KBM-7 (cell line): ENCODE measurements at regions not wholly inside any gene's neighbourhood (a gene's known extent, or its start where the extent isn't known, plus 50 kb on each side); places are given as distances from the start of the nearest gene placed in this dataset.

ENCODE experiments used
- DNase-seq: peaks from one replicate; pipeline ENCODE4 v3.0.0-alpha.2; 2015
- in situ Hi-C: fragments of 300-500 bp; cut with MboI; formaldehyde crosslinking; loops from 2 replicates; pipeline ENCODE4 v1.14.3; 2020; ENCODE audit warnings: low sequenced_read_pairs, low pct_unique_long_range_greater_than_20kb, mixed read lengths

GRCh38 chr14:51145246-51145645 lies 50.3 kb upstream of the TRIM9 start:
- in situ Hi-C loops, result no loop called here
- DNase-seq, result no peak

- DNase-seq, result no peak
- in situ Hi-C loops, result no loop called here
Measured at GRCh38 chr14:51147183-51147582, 52.3 kb upstream of the TRIM9 start.

GRCh38 chr14:51155326-51155725 lies 60.4 kb upstream of the TRIM9 start:
- in situ Hi-C loops, result no loop called here
- no peak for DNase-seq

- in situ Hi-C loops, result no loop called here
- peak; percentile 21 for DNase-seq
Measured at GRCh38 chr14:51157012-51157411, 62.1 kb upstream of the TRIM9 start.

- DNase-seq, result no peak
- in situ Hi-C loops, result no loop called here
Measured at GRCh38 chr14:51160871-51161270, 66.0 kb upstream of the TRIM9 start.

- no peak for DNase-seq
- in situ Hi-C loops, result no loop called here
Measured at GRCh38 chr14:51165415-51165814, 70.5 kb upstream of the TRIM9 start.

- no peak for DNase-seq
- in situ Hi-C loops, result no loop called here
Measured at GRCh38 chr14:51167587-51168214, 72.3 kb upstream of the TMX1 start.

- no peak for DNase-seq
- in situ Hi-C loops, result no loop called here
Measured at GRCh38 chr14:51168215-51168613, 71.8 kb upstream of the TMX1 start.

GRCh38 chr14:51173863-51174262 lies 66.2 kb upstream of the TMX1 start:
- no peak for DNase-seq
- in situ Hi-C loops, result no loop called here

GRCh38 chr14:51176839-51177238 lies 63.2 kb upstream of the TMX1 start:
- in situ Hi-C loops, result no loop called here
- no peak for DNase-seq

- in situ Hi-C loops, result no loop called here
- DNase-seq, result no peak
Measured at GRCh38 chr14:51180577-51180976, 59.5 kb upstream of the TMX1 start.

- in situ Hi-C loops, result no loop called here
- no peak for DNase-seq
Measured at GRCh38 chr14:51182131-51182565, 57.9 kb upstream of the TMX1 start.

GRCh38 chr14:51185180-51185579 lies 54.9 kb upstream of the TMX1 start:
- DNase-seq, result peak; percentile 15
- in situ Hi-C loops, result no loop called here

GRCh38 chr14:51185754-51186153 lies 54.3 kb upstream of the TMX1 start:
- no peak for DNase-seq
- in situ Hi-C loops, result no loop called here

- no peak for DNase-seq
- in situ Hi-C loops, result no loop called here
Measured at GRCh38 chr14:51188566-51189185, 51.4 kb upstream of the TMX1 start.

- DNase-seq, result no peak
Measured at GRCh38 chr14:51189600-51190376, 50.3 kb upstream of the TMX1 start.

More at GRCh38 chr14:51189600-51190376, 50.3 kb upstream of the TMX1 start:
- in situ Hi-C loops, result no loop called here
